ENCODE measurements at regions not wholly inside any gene's neighbourhood (a gene's known extent, or its start where the extent isn't known, plus 50 kb on each side); places are given as distances from the start of the nearest gene placed in this dataset.

- TF ChIP-seq TAF1 (IDR thresholded peaks at IDR 0.05; ENCODE audit: borderline replicate concordance, low read depth, low read length) (no peak), POLR2A (IDR thresholded peaks at IDR 0.05; ENCODE audit: low read depth, low read length) (no peak), POLR2AphosphoS5 (IDR thresholded peaks at IDR 0.05; ENCODE audit: low read depth, low read length) (no peak)
Measured at GRCh38 chr9:1173211-1173610, 123.1 kb downstream of the DMRT2 start.
